ENCODE measurements at regions not wholly inside any gene's neighbourhood (a gene's known extent, or its start where the extent isn't known, plus 50 kb on each side); places are given as distances from the start of the nearest gene placed in this dataset.

DNA sequence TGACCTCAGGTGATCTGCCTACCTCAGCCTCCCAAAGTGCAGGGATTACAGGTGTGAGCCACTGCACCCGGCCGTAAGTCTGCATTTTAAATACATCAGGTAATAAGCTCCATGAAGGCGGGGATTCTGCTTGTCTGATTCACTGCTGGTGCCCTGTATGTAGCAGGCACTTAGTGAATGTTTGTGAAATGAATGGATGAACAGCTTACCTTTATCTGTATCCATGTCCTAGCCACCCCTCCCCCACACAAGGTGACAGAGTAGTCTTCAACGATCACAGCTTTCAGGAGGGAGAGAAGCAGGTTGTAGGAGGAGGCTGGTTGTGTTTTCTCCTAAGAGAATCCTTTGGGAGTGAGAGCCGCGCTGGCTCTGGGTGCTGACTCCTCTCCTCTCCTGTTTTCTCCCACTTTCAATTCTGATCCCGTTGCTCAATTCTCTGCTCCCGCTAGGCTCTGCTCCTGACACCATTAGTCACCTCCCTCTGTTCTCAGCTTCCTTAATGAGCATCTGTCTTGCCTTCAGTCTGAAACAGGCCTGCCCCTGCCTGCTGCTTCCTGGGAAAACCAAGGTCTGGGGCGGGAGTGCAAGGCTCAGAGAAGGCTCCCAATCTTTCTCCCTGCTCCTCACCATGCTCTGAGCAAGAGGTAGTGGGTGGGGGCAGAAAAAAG is 88.8 kb upstream of the CTNNA1 start:
- Histone ChIP-seq H3K27me3 (ENCODE audit: control insufficient read depth, insufficient read depth, low read length) (no peaks in the 10 kb centered on the region), H3K9me3 (ENCODE audit: control insufficient read depth, insufficient read depth, low read depth, low read length) (no peaks in the 10 kb centered on the region), H3K27ac (ENCODE audit: low read length) (no peak overlapping the region), H3K4me1 (ENCODE audit: control insufficient read depth, insufficient read depth, low read length) (no peaks in the 10 kb centered on the region), H3K4me3 (ENCODE audit: low read depth in 2 of 2, low read length in 2 of 2) (no peak overlapping the region), H3K36me3 (ENCODE audit: control insufficient read depth, insufficient read depth, low read length) (no peaks in the 10 kb centered on the region)
- intact Hi-C loops (cut with micrococcal nuclease; ENCODE audit: unreplicated experiment) (no loop called here), in situ Hi-C loops (cut with HindIII; ENCODE audit: low pct_unique_long_range_greater_than_20kb, low sequenced_read_pairs) (no loop called here)
- POLR2A ChIA-PET, result no interaction called here
- ATAC-seq (no peak), DNase-seq (ENCODE audit: low read depth, low spot score) (no peak)
- TF ChIP-seq, protein P1, sequence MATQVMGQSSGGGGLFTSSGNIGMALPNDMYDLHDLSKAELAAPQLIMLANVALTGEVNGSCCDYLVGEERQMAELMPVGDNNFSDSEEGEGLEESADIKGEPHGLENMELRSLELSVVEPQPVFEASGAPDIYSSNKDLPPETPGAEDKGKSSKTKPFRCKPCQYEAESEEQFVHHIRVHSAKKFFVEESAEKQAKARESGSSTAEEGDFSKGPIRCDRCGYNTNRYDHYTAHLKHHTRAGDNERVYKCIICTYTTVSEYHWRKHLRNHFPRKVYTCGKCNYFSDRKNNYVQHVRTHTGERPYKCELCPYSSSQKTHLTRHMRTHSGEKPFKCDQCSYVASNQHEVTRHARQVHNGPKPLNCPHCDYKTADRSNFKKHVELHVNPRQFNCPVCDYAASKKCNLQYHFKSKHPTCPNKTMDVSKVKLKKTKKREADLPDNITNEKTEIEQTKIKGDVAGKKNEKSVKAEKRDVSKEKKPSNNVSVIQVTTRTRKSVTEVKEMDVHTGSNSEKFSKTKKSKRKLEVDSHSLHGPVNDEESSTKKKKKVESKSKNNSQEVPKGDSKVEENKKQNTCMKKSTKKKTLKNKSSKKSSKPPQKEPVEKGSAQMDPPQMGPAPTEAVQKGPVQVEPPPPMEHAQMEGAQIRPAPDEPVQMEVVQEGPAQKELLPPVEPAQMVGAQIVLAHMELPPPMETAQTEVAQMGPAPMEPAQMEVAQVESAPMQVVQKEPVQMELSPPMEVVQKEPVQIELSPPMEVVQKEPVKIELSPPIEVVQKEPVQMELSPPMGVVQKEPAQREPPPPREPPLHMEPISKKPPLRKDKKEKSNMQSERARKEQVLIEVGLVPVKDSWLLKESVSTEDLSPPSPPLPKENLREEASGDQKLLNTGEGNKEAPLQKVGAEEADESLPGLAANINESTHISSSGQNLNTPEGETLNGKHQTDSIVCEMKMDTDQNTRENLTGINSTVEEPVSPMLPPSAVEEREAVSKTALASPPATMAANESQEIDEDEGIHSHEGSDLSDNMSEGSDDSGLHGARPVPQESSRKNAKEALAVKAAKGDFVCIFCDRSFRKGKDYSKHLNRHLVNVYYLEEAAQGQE (IDR thresholded peaks at IDR 0.05; ENCODE audit: insufficient read depth in 1 of 2, low read depth in 2 of 2, low read length in 1 of 2), result no peak
- TF ChIP-seq POLR2AphosphoS5 (IDR thresholded peaks at IDR 0.05; ENCODE audit: low read depth, low read length) (no peak), TCF7L2 (IDR thresholded peaks at IDR 0.05; ENCODE audit: low read depth, low read length) (no peak), SIN3A (IDR thresholded peaks at IDR 0.05; ENCODE audit: borderline replicate concordance, insufficient read depth, low read depth, low read length) (no peak)
- TF ChIP-seq, protein P2, sequence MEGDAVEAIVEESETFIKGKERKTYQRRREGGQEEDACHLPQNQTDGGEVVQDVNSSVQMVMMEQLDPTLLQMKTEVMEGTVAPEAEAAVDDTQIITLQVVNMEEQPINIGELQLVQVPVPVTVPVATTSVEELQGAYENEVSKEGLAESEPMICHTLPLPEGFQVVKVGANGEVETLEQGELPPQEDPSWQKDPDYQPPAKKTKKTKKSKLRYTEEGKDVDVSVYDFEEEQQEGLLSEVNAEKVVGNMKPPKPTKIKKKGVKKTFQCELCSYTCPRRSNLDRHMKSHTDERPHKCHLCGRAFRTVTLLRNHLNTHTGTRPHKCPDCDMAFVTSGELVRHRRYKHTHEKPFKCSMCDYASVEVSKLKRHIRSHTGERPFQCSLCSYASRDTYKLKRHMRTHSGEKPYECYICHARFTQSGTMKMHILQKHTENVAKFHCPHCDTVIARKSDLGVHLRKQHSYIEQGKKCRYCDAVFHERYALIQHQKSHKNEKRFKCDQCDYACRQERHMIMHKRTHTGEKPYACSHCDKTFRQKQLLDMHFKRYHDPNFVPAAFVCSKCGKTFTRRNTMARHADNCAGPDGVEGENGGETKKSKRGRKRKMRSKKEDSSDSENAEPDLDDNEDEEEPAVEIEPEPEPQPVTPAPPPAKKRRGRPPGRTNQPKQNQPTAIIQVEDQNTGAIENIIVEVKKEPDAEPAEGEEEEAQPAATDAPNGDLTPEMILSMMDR (IDR thresholded peaks at IDR 0.05), result no peak
- BruUV-seq (replicated peaks), result no TSS peak
- CTCF ChIA-PET, result no interaction called here

DNA sequence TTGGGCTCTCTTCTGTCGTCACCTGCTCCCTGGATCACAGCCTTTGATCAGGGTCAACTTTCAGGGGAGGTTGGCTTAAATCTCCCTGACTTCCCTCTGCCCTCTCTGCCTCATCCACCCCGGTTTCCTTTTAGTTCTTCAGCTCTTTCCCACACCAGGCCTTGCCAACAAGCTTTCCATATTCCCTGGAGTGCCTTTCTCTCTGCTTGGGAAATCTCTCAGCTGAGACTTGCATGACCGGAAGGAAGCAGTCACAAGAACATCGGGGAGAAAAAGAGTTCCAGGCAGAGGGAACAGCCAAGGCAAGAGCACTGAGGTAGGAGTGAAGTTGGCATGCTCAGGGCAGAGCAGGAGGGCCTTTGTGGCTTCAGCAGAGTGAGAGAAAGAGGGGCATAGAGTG is 88.4 kb upstream of the HSPA9 start:
- no peaks in the 10 kb centered on the region for H3K4me1 ChIP-seq (ENCODE audit: control insufficient read depth, insufficient read depth, low read length)
- no peak overlapping the region for H3K4me3 ChIP-seq (ENCODE audit: low read depth in 2 of 2, low read length in 2 of 2)
- H3K27me3 ChIP-seq (ENCODE audit: control insufficient read depth, insufficient read depth, low read length), result no peaks in the 10 kb centered on the region
- in situ Hi-C loops (cut with HindIII; ENCODE audit: low pct_unique_long_range_greater_than_20kb, low sequenced_read_pairs), result no loop called here
- intact Hi-C loops (cut with micrococcal nuclease; ENCODE audit: unreplicated experiment), result no loop called here
- ATAC-seq (no peak), DNase-seq (ENCODE audit: low read depth, low spot score) (no peak)
- TF ChIP-seq TCF7L2 (IDR thresholded peaks at IDR 0.05; ENCODE audit: low read depth, low read length), result no peak
- TF ChIP-seq, protein P1 (IDR thresholded peaks at IDR 0.05; ENCODE audit: insufficient read depth in 1 of 2, low read depth in 2 of 2, low read length in 1 of 2), result no peak
- TF ChIP-seq SIN3A (IDR thresholded peaks at IDR 0.05; ENCODE audit: borderline replicate concordance, insufficient read depth, low read depth, low read length), result no peak
- TF ChIP-seq, protein P2 (IDR thresholded peaks at IDR 0.05), result no peak
- no peak for TF ChIP-seq POLR2AphosphoS5 (IDR thresholded peaks at IDR 0.05; ENCODE audit: low read depth, low read length)
- H3K36me3 ChIP-seq (ENCODE audit: control insufficient read depth, insufficient read depth, low read length), result no peaks in the 10 kb centered on the region
- H3K27ac ChIP-seq (ENCODE audit: low read length), result no peak overlapping the region
- H3K9me3 ChIP-seq (ENCODE audit: control insufficient read depth, insufficient read depth, low read depth, low read length), result no peaks in the 10 kb centered on the region
- ChIA-PET CTCF (no interaction called here), POLR2A (no interaction called here)
- BruUV-seq (replicated peaks), result no TSS peak
